PC-3 (cell line): ENCODE measurements at regions not wholly inside any gene's neighbourhood (a gene's known extent, or its start where the extent isn't known, plus 50 kb on each side); places are given as distances from the start of the nearest gene placed in this dataset.

Source experiments
- ATAC-seq: fragments of 200-7000 bp; cut with Tn5 transposase; 2 replicates; pipeline ENCODE4 v1.9.1; 2020; ENCODE audit warnings: mild to moderate bottlenecking, moderate library complexity
- BruUV-seq: library from RNA; stranded (reverse); fragments of 400-500 nt; replicated peaks from 2 replicates; lab custom pipeline; 2021; lab: Mats Ljungman, UMichigan
- CTCF ChIA-PET: fragments of 300-600 bp; sonication (Branson Sonifier 250); formaldehyde crosslinking; loops from one replicate; lab custom pipeline; 2022; ENCODE audit warnings: antibody characterized with exemption; lab: Charles Lee
- POLR2A ChIA-PET: fragments of 300-600 bp; sonication (Branson Sonifier 250); formaldehyde crosslinking; loops from one replicate; lab custom pipeline; 2022; ENCODE audit warnings: antibody characterized with exemption; ENCODE audit not compliant: unreplicated experiment; lab: Charles Lee
- DNase-seq: peaks from one replicate; pipeline ENCODE4 v3.0.0-alpha.2; 2015
- H2AFZ ChIP-seq: fragments of 300-600 bp; sonication (generic); 2 replicates; pipeline ENCODE4 v1.6.0; 2016; ENCODE audit warnings: antibody characterized with exemption, low read length
- H3F3A ChIP-seq: fragments of 300-600 bp; sonication (generic); one replicate; pipeline ENCODE4 v1.6.0; 2017; ENCODE audit warnings: antibody characterized with exemption, low read length, control low read depth, mild to moderate bottlenecking; ENCODE audit not compliant: unreplicated experiment
- H3K27ac ChIP-seq: fragments of 300-600 bp; sonication (generic); 2 replicates; pipeline ENCODE4 v1.5.1; 2016; ENCODE audit warnings: mild to moderate bottlenecking, low read length
- H3K27me3 ChIP-seq: fragments of 300-600 bp; sonication (generic); 2 replicates; pipeline ENCODE4 v1.6.1; 2016; ENCODE audit warnings: low read length, mixed read lengths
- H3K36me3 ChIP-seq: fragments of 300-600 bp; sonication (generic); 2 replicates; pipeline ENCODE4 v1.6.1; 2016; ENCODE audit warnings: low read depth, mixed run types, low read length, mixed read lengths
- H3K4me1 ChIP-seq: fragments of 300-600 bp; sonication (generic); 2 replicates; pipeline ENCODE4 v1.5.1; 2016; ENCODE audit warnings: low read length; ENCODE audit not compliant: insufficient read depth
- H3K4me2 ChIP-seq: fragments of 300-600 bp; sonication (generic); 2 replicates; pipeline ENCODE4 v1.6.0; 2016; ENCODE audit warnings: low read length
- H3K4me3 ChIP-seq: fragments of 300-600 bp; sonication (generic); 2 replicates; pipeline ENCODE4 v1.5.1; 2016; ENCODE audit warnings: mild to moderate bottlenecking, low read length, mixed read lengths
- H3K79me2 ChIP-seq: fragments of 300-600 bp; sonication (generic); 2 replicates; pipeline ENCODE4 v1.6.1; 2017; ENCODE audit warnings: low read length, mixed read lengths
- H3K9ac ChIP-seq: fragments of 300-600 bp; sonication (generic); 2 replicates; pipeline ENCODE4 v1.6.0; 2016; ENCODE audit warnings: mild to moderate bottlenecking, low read length
- H3K9me2 ChIP-seq: fragments of 300-600 bp; sonication (generic); replicated peaks from 2 replicates; pipeline ENCODE4 v1.6.1; 2016; ENCODE audit warnings: mixed run types, low read length, mixed read lengths
- H3K9me3 ChIP-seq: fragments of 300-600 bp; sonication (generic); 2 replicates; pipeline ENCODE4 v1.6.1; 2016; ENCODE audit warnings: low read length, mixed read lengths
- H4K20me1 ChIP-seq: fragments of 300-600 bp; sonication (generic); 2 replicates; pipeline ENCODE4 v1.6.1; 2016; ENCODE audit warnings: low read length, mixed read lengths
- CTCF ChIP-seq: fragments of 300-600 bp; sonication (generic); conservative IDR thresholded peaks from 2 replicates; pipeline ENCODE4 v1.5.1; 2017; ENCODE audit warnings: antibody characterized with exemption, low read depth, mild to moderate bottlenecking, low read length
- EZH2 ChIP-seq: fragments of 300-600 bp; sonication (generic); IDR thresholded peaks from one replicate; pipeline ENCODE4 v1.6.1; 2017; ENCODE audit warnings: antibody characterized with exemption, mild to moderate bottlenecking, low read length; ENCODE audit not compliant: unreplicated experiment
- EZH2phosphoT487 ChIP-seq: fragments of 300-600 bp; sonication (generic); IDR thresholded peaks from 2 replicates; pipeline ENCODE4 v1.6.1; 2018; ENCODE audit warnings: mild to moderate bottlenecking, antibody characterized with exemption, low read length, borderline replicate concordance
- intact Hi-C: fragments of 100-400 bp; cut with micrococcal nuclease; formaldehyde crosslinking; loops from 2 replicates; pipeline ENCODE4 v1.9.0; 2023

GRCh38 chr2:17262854-17263569 lies 255.2 kb downstream of the RAD51AP2 start:
- Histone ChIP-seq H3K36me3 (no peaks in the 10 kb centered on the region), H3K9ac (no peak overlapping the region), H3K27ac (no peak overlapping the region), H3K4me2 (no peak overlapping the region), H3K9me3 (0 out of 2 replicates have a peak, but pooled peaks cover 7% of the 10 kb centered on the region), H2AFZ (no peak overlapping the region), H3K4me3 (no peak overlapping the region), H3K9me2 (no peaks in the 10 kb centered on the region), H3F3A (no peaks in the 10 kb centered on the region), H4K20me1 (no peaks in the 10 kb centered on the region), H3K27me3 (no peaks in the 10 kb centered on the region), H3K79me2 (no peaks in the 10 kb centered on the region), H3K4me1 (no peaks in the 10 kb centered on the region)
- no peak for ATAC-seq
- no peak for TF ChIP-seq EZH2phosphoT487
- no peak for TF ChIP-seq CTCF
- no peak for TF ChIP-seq EZH2
- no peak for DNase-seq
- intact Hi-C loops, result no loop called here
- BruUV-seq, result no TSS peak
- POLR2A ChIA-PET, result no interaction called here
- CTCF ChIA-PET, result no interaction called here

- no peak overlapping the region for H3K27ac ChIP-seq
- no peaks in the 10 kb centered on the region for H3K27me3 ChIP-seq
- BruUV-seq, result no TSS peak
- H3K9me3 ChIP-seq, result no peaks in the 10 kb centered on the region
- no peaks in the 10 kb centered on the region for H3K9me2 ChIP-seq
- H3K79me2 ChIP-seq, result no peaks in the 10 kb centered on the region
- no peaks in the 10 kb centered on the region for H3K4me1 ChIP-seq
- TF ChIP-seq CTCF (no peak), EZH2 (no peak), EZH2phosphoT487 (no peak)
- intact Hi-C loops, result no loop called here
- no peak overlapping the region for H3K4me3 ChIP-seq
- ChIA-PET CTCF (no interaction called here), POLR2A (no interaction called here)
- H3K4me2 ChIP-seq, result no peak overlapping the region
- ATAC-seq (no peak), DNase-seq (no peak)
- no peaks in the 10 kb centered on the region for H3F3A ChIP-seq
- no peaks in the 10 kb centered on the region for H3K36me3 ChIP-seq
- no peaks in the 10 kb centered on the region for H4K20me1 ChIP-seq
- no peak overlapping the region for H3K9ac ChIP-seq
- no peak overlapping the region for H2AFZ ChIP-seq
Measured at GRCh38 chr2:17259613-17260012, 258.6 kb downstream of the RAD51AP2 start.

GRCh38 chr2:17258861-17259260 lies 259.4 kb downstream of the RAD51AP2 start:
- H3K79me2 ChIP-seq, result no peaks in the 10 kb centered on the region
- ATAC-seq, result no peak
- no peak overlapping the region for H3K27ac ChIP-seq
- intact Hi-C loops, result no loop called here
- H3K4me3 ChIP-seq, result no peak overlapping the region
- no peak overlapping the region for H3K4me2 ChIP-seq
- TF ChIP-seq EZH2phosphoT487 (no peak), EZH2 (no peak), CTCF (no peak)
- no TSS peak for BruUV-seq
- no peaks in the 10 kb centered on the region for H3F3A ChIP-seq
- CTCF ChIA-PET, result no interaction called here
- no peak for DNase-seq
- no peaks in the 10 kb centered on the region for H3K27me3 ChIP-seq
- no peak overlapping the region for H3K9ac ChIP-seq
- POLR2A ChIA-PET, result no interaction called here
- H3K36me3 ChIP-seq, result no peaks in the 10 kb centered on the region
- H3K4me1 ChIP-seq, result no peaks in the 10 kb centered on the region
- H3K9me2 ChIP-seq, result no peaks in the 10 kb centered on the region
- no peaks in the 10 kb centered on the region for H3K9me3 ChIP-seq
- no peak overlapping the region for H2AFZ ChIP-seq
- H4K20me1 ChIP-seq, result no peaks in the 10 kb centered on the region
